Progenitor cell of endocrine pancreas (in vitro differentiated cells): ENCODE measurements at regions not wholly inside any gene's neighbourhood (a gene's known extent, or its start where the extent isn't known, plus 50 kb on each side); places are given as distances from the start of the nearest gene placed in this dataset.

Experiments used
- DNase-seq: peaks from one replicate; pipeline ENCODE4 v3.0.0; 2021; ENCODE audit warnings: low spot score; ENCODE audit not compliant: unreplicated experiment
- H3K27ac Mint-ChIP-seq: 2 replicates; pipeline ENCODE4 v1.8.0; 2021; ENCODE audit warnings: mild to moderate bottlenecking, moderate library complexity, mixed read lengths
- H3K27me3 Mint-ChIP-seq: 2 replicates; pipeline ENCODE4 v1.8.0; 2021; ENCODE audit warnings: mixed read lengths
- H3K36me3 Mint-ChIP-seq: 2 replicates; pipeline ENCODE4 v1.8.0; 2022; ENCODE audit warnings: mixed read lengths; ENCODE audit not compliant: insufficient read depth
- H3K4me1 Mint-ChIP-seq: 2 replicates; pipeline ENCODE4 v1.8.0; 2021; ENCODE audit warnings: low read depth, mixed read lengths
- H3K4me3 Mint-ChIP-seq: 2 replicates; pipeline ENCODE4 v1.8.0; 2021; ENCODE audit warnings: low read depth, mild to moderate bottlenecking, moderate library complexity, mixed read lengths
- H3K9me3 Mint-ChIP-seq: 2 replicates; pipeline ENCODE4 v1.8.0; 2021; ENCODE audit warnings: low read depth, mixed read lengths
- CTCF ChIP-seq: fragments of 200-600 bp; sonication (generic); IDR thresholded peaks from one replicate; pipeline ENCODE4 v1.5.0; 2021; ENCODE audit warnings: antibody characterized with exemption, mild to moderate bottlenecking; ENCODE audit not compliant: unreplicated experiment

GRCh38 chr3:150278843-150279381 lies 129.2 kb upstream of the TSC22D2 start:
- no peak for DNase-seq
- no peak overlapping the region for H3K4me3 Mint-ChIP-seq
- H3K27me3 Mint-ChIP-seq = no peaks in the 10 kb centered on the region
- no peak for TF ChIP-seq CTCF
- no peaks in the 10 kb centered on the region for H3K36me3 Mint-ChIP-seq
- peaks cover 13% of the 10 kb centered on the region for H3K4me1 Mint-ChIP-seq
- no peak overlapping the region for H3K27ac Mint-ChIP-seq
- peaks cover 10% of the 10 kb centered on the region for H3K9me3 Mint-ChIP-seq

- TF ChIP-seq CTCF = no peak
- H3K36me3 Mint-ChIP-seq = no peaks in the 10 kb centered on the region
- DNase-seq = no peak
- H3K27me3 Mint-ChIP-seq = no peaks in the 10 kb centered on the region
- H3K27ac Mint-ChIP-seq = peak overlapping the region; percentile 21
- H3K4me1 Mint-ChIP-seq = peaks cover 13% of the 10 kb centered on the region
- H3K9me3 Mint-ChIP-seq = peaks cover 9% of the 10 kb centered on the region
- no peak overlapping the region for H3K4me3 Mint-ChIP-seq
Measured at GRCh38 chr3:150278195-150278594, 129.9 kb upstream of the TSC22D2 start.

GRCh38 chr3:150277444-150277843 lies 130.7 kb upstream of the TSC22D2 start:
- Mint-ChIP-seq H3K27ac (peak overlapping the region; percentile 73), H3K4me1 (peaks cover 13% of the 10 kb centered on the region), H3K4me3 (no peak overlapping the region), H3K9me3 (peaks cover 1% of the 10 kb centered on the region), H3K27me3 (no peaks in the 10 kb centered on the region), H3K36me3 (no peaks in the 10 kb centered on the region)
- TF ChIP-seq CTCF = no peak
- DNase-seq = no peak

- TF ChIP-seq CTCF = no peak
- Mint-ChIP-seq H3K4me3 (no peak overlapping the region), H3K27ac (no peak overlapping the region), H3K4me1 (peaks cover 13% of the 10 kb centered on the region), H3K9me3 (no peaks in the 10 kb centered on the region), H3K36me3 (no peaks in the 10 kb centered on the region), H3K27me3 (no peaks in the 10 kb centered on the region)
- no peak for DNase-seq
Measured at GRCh38 chr3:150275941-150276340, 132.2 kb upstream of the TSC22D2 start.

GRCh38 chr3:150274372-150274771 lies 133.7 kb upstream of the TSC22D2 start:
- DNase-seq = no peak
- Mint-ChIP-seq H3K4me1 (peaks cover 13% of the 10 kb centered on the region), H3K27me3 (no peaks in the 10 kb centered on the region), H3K4me3 (no peak overlapping the region), H3K9me3 (no peaks in the 10 kb centered on the region), H3K36me3 (no peaks in the 10 kb centered on the region), H3K27ac (no peak overlapping the region)
- no peak for TF ChIP-seq CTCF
